NOMO-1 treated with DMSO at 0.1 percent for 48 hours (cell line): ENCODE measurements at regions not wholly inside any gene's neighbourhood (a gene's known extent, or its start where the extent isn't known, plus 50 kb on each side); places are given as distances from the start of the nearest gene placed in this dataset.

Source experiments
- DNase-seq: peaks from one replicate; lab custom pipeline; 2025; ENCODE audit not compliant: unreplicated experiment; lab: John Stamatoyannopoulos, UW

DNA sequence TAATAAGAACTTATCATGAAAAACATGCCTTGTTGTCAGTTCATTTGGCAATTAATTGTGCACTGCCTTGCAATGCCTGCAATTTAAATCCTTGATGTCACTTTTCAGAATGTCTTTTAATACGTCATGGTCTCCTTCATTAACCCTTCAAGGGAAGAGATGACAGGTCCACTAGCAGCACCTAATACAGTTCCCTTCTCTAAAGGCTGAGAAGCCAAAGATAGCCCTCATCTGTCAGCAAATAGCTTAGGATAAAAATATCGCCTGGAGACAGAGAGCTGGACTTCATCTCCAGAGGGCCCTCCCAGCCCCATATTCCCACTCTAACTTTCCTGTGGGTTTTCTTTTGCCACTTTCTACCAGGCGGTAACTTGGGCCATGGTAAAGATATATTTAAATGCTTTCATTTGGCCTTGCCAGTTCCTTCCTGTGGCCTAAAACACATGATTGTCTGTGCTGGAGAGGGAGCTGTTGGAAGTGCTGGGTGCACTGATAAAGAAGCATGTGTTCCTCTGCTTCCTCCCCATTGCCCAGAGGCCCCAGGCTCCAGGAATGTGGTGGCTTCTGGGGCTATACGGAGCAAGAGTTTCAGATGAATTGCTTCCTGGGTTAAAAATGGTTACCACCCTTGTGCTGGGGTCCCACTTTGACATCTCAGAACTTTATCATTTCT is 76.3 kb upstream of the UMPS start:
- no peak for DNase-seq

DNA sequence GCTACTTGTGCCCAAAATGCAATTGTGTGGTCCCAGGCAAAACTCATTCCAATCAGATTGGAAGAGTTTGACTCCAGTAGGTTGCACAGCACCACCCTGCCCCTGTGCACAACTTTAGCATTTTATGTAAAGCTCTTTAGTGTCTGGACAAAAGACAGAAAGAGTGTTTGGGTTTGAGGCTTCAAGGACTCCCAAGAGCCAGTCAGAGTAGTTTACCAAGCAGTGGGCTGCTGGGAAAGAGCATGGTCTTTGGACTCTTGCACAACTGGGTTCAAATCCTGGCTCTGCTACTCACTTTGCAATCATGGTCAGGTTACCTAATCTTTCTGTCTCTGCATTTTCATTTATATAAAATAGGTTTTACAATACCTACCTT is 75.8 kb upstream of the UMPS start:
- DNase-seq: no peak

DNA sequence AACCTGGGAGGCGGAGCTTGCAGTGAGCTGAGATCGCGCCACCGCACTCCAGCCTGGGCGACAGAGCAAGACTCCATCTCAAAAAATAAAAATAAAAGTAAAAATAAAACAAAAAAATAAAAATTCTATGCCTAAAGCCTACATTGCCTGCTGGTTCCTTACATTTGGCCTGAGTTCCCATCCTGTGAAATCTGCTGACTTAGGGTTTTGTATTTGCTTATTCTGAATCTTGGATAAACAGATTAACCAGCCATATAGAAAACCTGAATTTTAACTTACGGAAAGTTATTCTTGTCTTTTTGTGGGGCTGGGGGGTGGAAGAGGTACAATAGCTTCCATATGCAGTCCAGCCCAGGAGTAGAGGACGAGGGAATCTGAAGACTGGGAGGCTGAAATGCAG is 73.7 kb upstream of the UMPS start:
- DNase-seq: no peak

- DNase-seq: no peak
Observed at GRCh38 chr3:124657138-124657537, 73.1 kb upstream of the UMPS start.

GRCh38 chr3:124658270-124658669 is 72.0 kb upstream of the UMPS start:
- no peak for DNase-seq

- no peak for DNase-seq
Observed at GRCh38 chr3:124659175-124659574, 71.1 kb upstream of the UMPS start.

DNA sequence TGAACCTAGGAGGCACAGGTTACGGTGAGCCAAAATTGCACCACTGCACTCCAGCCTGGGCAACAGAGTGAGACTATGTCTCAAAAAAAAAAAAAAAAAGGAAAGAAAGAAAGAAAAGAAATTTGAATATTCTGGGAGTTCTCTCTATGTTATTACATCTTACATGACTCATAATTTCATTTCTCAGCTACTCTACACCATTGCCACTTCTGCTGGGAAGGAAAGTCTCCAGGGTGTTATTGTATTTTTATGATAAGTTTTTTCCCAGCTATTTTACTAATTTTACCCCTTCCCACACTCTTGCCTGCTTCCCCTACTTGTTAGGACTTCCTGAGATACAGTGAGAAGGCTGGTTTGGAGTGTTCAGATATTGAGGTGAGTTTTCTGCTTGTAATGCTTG is 69.7 kb upstream of the UMPS start:
- no peak for DNase-seq

DNA sequence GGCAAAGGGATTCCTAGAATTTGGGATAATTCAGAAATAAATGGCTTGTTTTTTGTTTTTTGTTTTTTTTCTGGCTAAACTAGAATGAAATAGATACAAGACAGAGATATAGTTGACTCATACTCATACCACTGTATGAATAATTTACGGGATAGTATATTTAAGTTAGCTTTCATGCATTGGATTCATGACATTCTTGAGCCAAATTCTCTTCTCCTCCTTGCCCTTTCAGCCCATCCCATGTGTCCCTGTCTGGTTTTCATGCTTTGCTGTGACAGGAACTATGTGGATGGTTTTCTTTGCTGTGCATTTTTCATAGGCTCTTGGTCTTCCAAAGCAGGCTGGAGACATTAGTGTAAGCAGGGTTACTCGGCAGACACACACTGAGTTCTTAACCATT is 66.6 kb upstream of the UMPS start:
- no peak for DNase-seq

- no peak for DNase-seq
Observed at GRCh38 chr3:124664804-124665203, 65.4 kb upstream of the UMPS start.

- DNase-seq: no peak
Observed at GRCh38 chr3:124666067-124666466, 64.2 kb upstream of the UMPS start.

- no peak for DNase-seq
Observed at GRCh38 chr3:124669470-124669869, 60.8 kb upstream of the UMPS start.

DNA sequence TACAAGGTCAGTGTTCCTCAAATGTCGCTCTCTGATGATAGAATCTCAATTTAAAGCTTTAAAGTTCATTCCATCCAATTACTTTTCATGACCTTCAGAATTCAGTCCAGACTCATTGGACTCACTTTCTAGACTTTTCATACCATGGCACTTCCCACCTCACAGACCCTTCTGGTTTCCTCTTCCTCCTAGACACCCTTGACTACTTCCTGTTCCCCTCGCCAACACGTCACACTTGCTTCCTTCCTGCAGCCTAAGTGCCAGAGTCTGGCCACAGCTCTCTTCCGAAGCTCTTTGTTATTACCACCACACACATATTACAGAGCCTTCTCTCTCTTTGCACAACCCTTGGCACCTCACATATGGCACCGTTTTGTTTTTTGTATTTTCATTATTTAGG is 59.1 kb upstream of the UMPS start:
- DNase-seq: no peak

DNA sequence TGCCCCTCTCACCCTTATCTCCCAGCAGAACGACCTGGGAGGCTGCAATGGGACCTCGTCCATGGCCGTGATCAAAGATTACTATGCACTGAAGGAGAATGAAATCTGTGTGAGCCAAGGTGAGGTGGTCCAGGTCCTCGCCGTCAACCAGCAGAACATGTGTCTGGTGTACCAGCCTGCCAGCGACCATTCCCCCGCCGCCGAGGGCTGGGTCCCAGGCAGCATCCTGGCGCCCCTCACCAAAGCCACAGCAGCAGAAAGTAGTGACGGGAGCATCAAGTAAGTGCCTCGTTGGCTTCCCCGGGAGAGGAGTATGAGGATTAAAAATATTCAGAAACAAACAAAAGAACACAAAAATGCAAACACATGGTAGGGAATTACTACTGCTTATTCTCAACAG is 55.9 kb upstream of the UMPS start:
- no peak for DNase-seq

GRCh38 chr3:124676236-124676635 is 54.0 kb upstream of the UMPS start:
- no peak for DNase-seq

DNA sequence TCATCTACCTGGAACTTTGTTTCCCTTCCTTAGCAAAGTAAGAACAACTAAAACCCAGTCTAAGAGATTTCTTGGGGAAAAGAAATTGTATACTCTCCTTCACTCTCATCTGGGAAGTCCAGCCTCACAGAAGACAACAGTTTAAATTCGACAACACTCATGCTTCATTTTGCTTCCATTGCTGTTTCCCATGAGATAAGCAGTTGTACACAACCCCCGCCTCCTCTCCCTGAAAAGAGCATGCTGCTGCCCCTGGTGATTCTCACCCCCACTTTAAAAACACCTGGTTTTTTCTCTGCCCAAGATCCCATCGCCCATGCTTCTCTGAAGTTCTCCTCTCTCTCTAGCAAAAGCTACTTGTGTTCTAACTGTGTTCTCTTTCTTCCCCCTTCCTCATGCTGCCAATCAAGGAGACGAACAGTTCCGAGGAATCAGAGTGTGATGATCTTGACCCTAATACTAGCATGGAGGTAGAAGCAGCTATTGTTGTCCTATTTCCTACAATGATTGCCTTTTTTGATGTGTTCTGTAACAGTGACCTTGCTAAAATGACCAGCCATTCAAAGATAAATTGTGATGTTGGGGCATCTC is 51.1 kb upstream of the UMPS start:
- DNase-seq: no peak
